ENCODE measurements at regions not wholly inside any gene's neighbourhood (a gene's known extent, or its start where the extent isn't known, plus 50 kb on each side); places are given as distances from the start of the nearest gene placed in this dataset.

DNA sequence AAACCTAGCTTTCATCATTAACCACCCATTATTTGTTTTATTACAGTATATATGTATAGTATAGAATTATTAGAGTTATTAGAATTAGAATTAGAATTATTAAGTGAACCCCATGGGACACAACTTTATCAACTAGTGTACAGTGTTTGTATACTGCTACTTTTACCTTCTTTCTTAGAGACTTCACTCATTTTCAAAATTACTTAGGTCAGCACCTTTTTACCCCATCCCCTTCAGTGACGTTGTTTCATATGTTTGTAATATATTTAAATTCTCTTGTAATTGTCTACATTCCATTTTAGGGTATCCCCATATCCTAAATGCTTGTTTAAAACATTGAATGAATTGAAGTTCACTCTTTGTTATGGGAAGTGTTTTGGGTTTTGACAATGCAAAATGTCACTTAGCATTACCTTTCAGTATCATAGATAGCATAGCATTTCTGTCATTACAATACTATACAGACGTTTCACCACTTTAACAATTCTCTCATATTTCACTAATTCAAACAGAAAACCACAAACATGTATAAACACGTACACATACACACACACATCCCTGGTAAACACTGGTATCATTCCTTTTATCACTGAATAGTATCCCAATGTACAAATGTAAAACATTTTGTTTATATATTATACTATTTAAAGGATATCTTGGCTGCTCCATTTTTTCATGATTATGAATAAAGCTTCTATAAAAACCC is 229.9 kb upstream of the MAGI2 start:
- TF ChIP-seq EZH2 (IDR thresholded peaks at IDR 0.05; ENCODE audit: insufficient read depth, poor library complexity, severe bottlenecking) (no peak), EZH2phosphoT487 (IDR thresholded peaks at IDR 0.05; ENCODE audit: insufficient read depth, low read depth) (no peak)
- WGBS, 2 experiments (ENCODE audit: low coverage in 1 of 2, low lambda C conversion rate in 2 of 2, missing lambda C conversion rate in 2 of 2), result 47% methylated on average over 3 of the region's 3 CpGs

DNA sequence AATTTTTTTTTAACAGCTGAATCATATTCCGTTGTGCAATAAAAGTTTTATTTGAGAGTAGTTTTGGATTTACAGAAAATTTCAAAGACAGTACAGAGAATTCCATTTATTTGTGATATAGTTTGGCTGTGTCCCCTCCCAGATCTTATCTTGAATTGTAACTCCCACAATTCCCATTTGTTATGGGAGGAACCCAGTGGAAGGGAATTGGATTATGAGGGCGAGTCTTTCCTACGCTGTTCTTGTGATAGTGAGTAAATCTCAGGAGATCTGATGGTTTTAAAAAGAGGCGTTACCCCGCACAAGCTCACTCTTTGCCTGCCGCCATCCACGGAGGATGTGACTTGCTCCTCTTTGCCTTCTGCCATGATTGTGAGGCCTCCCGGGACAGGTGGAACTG is 228.0 kb upstream of the MAGI2 start:
- Histone ChIP-seq H4K20me1 (ENCODE audit: insufficient read depth) (no peaks in the 10 kb centered on the region), H3K27me3 (replicated peaks; ENCODE audit: insufficient read depth) (no peaks in the 10 kb centered on the region), H3K9ac (no peak overlapping the region), H3K4me2 (ENCODE audit: unreplicated experiment) (no peak overlapping the region), H3K27ac (no peak overlapping the region), H3K36me3 (ENCODE audit: low read depth) (no peaks in the 10 kb centered on the region), H3K79me2 (ENCODE audit: insufficient read depth) (no peaks in the 10 kb centered on the region), H3K9me3 (ENCODE audit: low read depth) (no peaks in the 10 kb centered on the region), H3K4me3 (no peak overlapping the region), H3K4me1 (ENCODE audit: insufficient read depth) (no peaks in the 10 kb centered on the region), H3K9me2 (ENCODE audit: insufficient read depth) (no peaks in the 10 kb centered on the region), H2AFZ (no peak overlapping the region), H3F3A (ENCODE audit: insufficient read depth) (no peaks in the 10 kb centered on the region)
- in situ Hi-C loops (cut with MboI), result no loop called here
- no peak for DNase-seq
- WGBS, 2 experiments (ENCODE audit: low coverage in 1 of 2, low lambda C conversion rate in 2 of 2, missing lambda C conversion rate in 2 of 2), result 77 to 84% methylated on average over 8 of the region's 8 CpGs
- TF ChIP-seq EZH2phosphoT487 (IDR thresholded peaks at IDR 0.05; ENCODE audit: insufficient read depth, low read depth) (no peak), EZH2 (IDR thresholded peaks at IDR 0.05; ENCODE audit: insufficient read depth, poor library complexity, severe bottlenecking) (no peak)

More for the DNA sequence above, 229.9 kb upstream of the MAGI2 start:
- in situ Hi-C loops (cut with MboI), result no loop called here
- H3K27ac ChIP-seq, result no peak overlapping the region
- H3K4me2 ChIP-seq (ENCODE audit: unreplicated experiment), result no peak overlapping the region
- H3K4me1 ChIP-seq (ENCODE audit: insufficient read depth), result no peaks in the 10 kb centered on the region
- no peaks in the 10 kb centered on the region for H3K9me3 ChIP-seq (ENCODE audit: low read depth)
- no peaks in the 10 kb centered on the region for H3K27me3 ChIP-seq (replicated peaks; ENCODE audit: insufficient read depth)
- H3F3A ChIP-seq (ENCODE audit: insufficient read depth), result no peaks in the 10 kb centered on the region
- no peaks in the 10 kb centered on the region for H4K20me1 ChIP-seq (ENCODE audit: insufficient read depth)
- no peak overlapping the region for H3K4me3 ChIP-seq
- no peak overlapping the region for H2AFZ ChIP-seq
- DNase-seq, result no peak
- H3K36me3 ChIP-seq (ENCODE audit: low read depth), result no peaks in the 10 kb centered on the region
- H3K9ac ChIP-seq, result no peak overlapping the region
- H3K9me2 ChIP-seq (ENCODE audit: insufficient read depth), result no peaks in the 10 kb centered on the region
- H3K79me2 ChIP-seq (ENCODE audit: insufficient read depth), result no peaks in the 10 kb centered on the region

- Histone ChIP-seq H3K4me2 (ENCODE audit: unreplicated experiment) (no peak overlapping the region), H3K27ac (no peak overlapping the region), H3K9ac (no peak overlapping the region), H2AFZ (no peak overlapping the region), H3K9me2 (ENCODE audit: insufficient read depth) (no peaks in the 10 kb centered on the region), H3K4me1 (ENCODE audit: insufficient read depth) (no peaks in the 10 kb centered on the region), H3K4me3 (no peak overlapping the region), H3F3A (ENCODE audit: insufficient read depth) (no peaks in the 10 kb centered on the region), H3K36me3 (ENCODE audit: low read depth) (no peaks in the 10 kb centered on the region), H3K9me3 (ENCODE audit: low read depth) (no peaks in the 10 kb centered on the region), H3K27me3 (replicated peaks; ENCODE audit: insufficient read depth) (no peaks in the 10 kb centered on the region), H3K79me2 (ENCODE audit: insufficient read depth) (no peaks in the 10 kb centered on the region), H4K20me1 (ENCODE audit: insufficient read depth) (no peaks in the 10 kb centered on the region)
- in situ Hi-C loops (cut with MboI), result no loop called here
- TF ChIP-seq EZH2phosphoT487 (IDR thresholded peaks at IDR 0.05; ENCODE audit: insufficient read depth, low read depth) (no peak), EZH2 (IDR thresholded peaks at IDR 0.05; ENCODE audit: insufficient read depth, poor library complexity, severe bottlenecking) (no peak)
- no peak for DNase-seq
- 81 to 86% methylated on average over 3 of the region's 3 CpGs for WGBS, 2 experiments (ENCODE audit: low coverage in 1 of 2, low lambda C conversion rate in 2 of 2, missing lambda C conversion rate in 2 of 2)
Observed at GRCh38 chr7:79673969-79674368, 220.5 kb upstream of the MAGI2 start.

GRCh38 chr7:79673421-79673820 is 220.0 kb upstream of the MAGI2 start:
- no peaks in the 10 kb centered on the region for H3K36me3 ChIP-seq (ENCODE audit: low read depth)
- no peak overlapping the region for H3K27ac ChIP-seq
- no peak overlapping the region for H3K4me3 ChIP-seq
- no peaks in the 10 kb centered on the region for H3K9me2 ChIP-seq (ENCODE audit: insufficient read depth)
- no peak overlapping the region for H3K9ac ChIP-seq
- no peak for DNase-seq
- H4K20me1 ChIP-seq (ENCODE audit: insufficient read depth), result no peaks in the 10 kb centered on the region
- no peak overlapping the region for H3K4me2 ChIP-seq (ENCODE audit: unreplicated experiment)
- H3K4me1 ChIP-seq (ENCODE audit: insufficient read depth), result no peaks in the 10 kb centered on the region
- no peaks in the 10 kb centered on the region for H3K9me3 ChIP-seq (ENCODE audit: low read depth)
- no peak for TF ChIP-seq EZH2 (IDR thresholded peaks at IDR 0.05; ENCODE audit: insufficient read depth, poor library complexity, severe bottlenecking)
- TF ChIP-seq EZH2phosphoT487 (IDR thresholded peaks at IDR 0.05; ENCODE audit: insufficient read depth, low read depth), result no peak
- WGBS, 2 experiments (ENCODE audit: low coverage in 1 of 2, low lambda C conversion rate in 2 of 2, missing lambda C conversion rate in 2 of 2), result 0 to 2% methylated on average over 1 of the region's 1 CpG
- H2AFZ ChIP-seq, result no peak overlapping the region
- H3K79me2 ChIP-seq (ENCODE audit: insufficient read depth), result no peaks in the 10 kb centered on the region
- in situ Hi-C loops (cut with MboI), result no loop called here
- H3K27me3 ChIP-seq (replicated peaks; ENCODE audit: insufficient read depth), result no peaks in the 10 kb centered on the region
- H3F3A ChIP-seq (ENCODE audit: insufficient read depth), result no peaks in the 10 kb centered on the region

Data from GM23248 (cell line).